Colonic mucosa (tissue), 4 donors: ENCODE measurements at regions not wholly inside any gene's neighbourhood (a gene's known extent, or its start where the extent isn't known, plus 50 kb on each side); places are given as distances from the start of the nearest gene placed in this dataset.

Experiments
- DNase-seq: peaks from one replicate; pipeline ENCODE4 v3.0.0-alpha.2; 2020
- H3K27ac ChIP-seq: fragments of 200-600 bp; one replicate; pipeline ENCODE4 v1.8.0; 2021
- H3K27me3 ChIP-seq: fragments of 200-600 bp; one replicate; pipeline ENCODE4 v1.8.0; 2021
- H3K36me3 ChIP-seq: fragments of 200-600 bp; one replicate; pipeline ENCODE4 v1.8.0; 2021
- H3K4me1 ChIP-seq: fragments of 200-600 bp; one replicate; pipeline ENCODE4 v1.8.0; 2021; ENCODE audit warnings: mild to moderate bottlenecking
- H3K4me3 ChIP-seq: fragments of 200-600 bp; one replicate; pipeline ENCODE4 v1.8.0; 2021
- H3K9ac ChIP-seq, 2 donors: one replicate each; pipeline ENCODE4 v1.7.0; 2013; ENCODE audit warnings: control low read depth in 2 of 2, low read depth in 2 of 2, low read length in 2 of 2
- H3K9me3 ChIP-seq: fragments of 200-600 bp; one replicate; pipeline ENCODE4 v1.8.0; 2021
- intact Hi-C: fragments of 100-400 bp; cut with DNase I; formaldehyde crosslinking; loops from one replicate; pipeline ENCODE4 v1.14.1; 2022
- TF ChIP-seq, protein P1 (sequence below): fragments of 200-600 bp; IDR thresholded peaks from one replicate; pipeline ENCODE4 v1.8.0; 2022; ENCODE audit warnings: antibody characterized with exemption, mild to moderate bottlenecking
- donor health status: healthy.
- donor health status: DM: no; HTN: no; CAD: no.
- donor health status: DM: no; HTN: no; CAD: no.

DNA sequence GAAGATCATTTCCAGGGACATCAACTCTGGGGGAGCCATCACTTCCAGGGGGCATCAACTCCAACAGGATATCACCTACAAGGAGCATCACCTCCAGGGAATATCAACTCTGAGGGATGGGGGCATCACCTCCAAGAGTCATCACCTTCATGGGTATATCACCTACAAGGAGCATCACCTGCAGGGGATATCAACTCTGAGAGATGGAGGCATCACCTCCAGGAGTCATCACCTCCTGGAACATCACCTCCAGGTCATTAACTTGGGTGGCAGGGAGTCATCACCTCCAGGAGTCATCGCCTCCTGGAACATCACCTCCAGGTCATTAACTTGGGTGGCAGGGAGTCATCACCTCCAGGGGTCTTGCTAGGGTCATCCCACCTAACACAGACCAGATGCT lies 167.6 kb downstream of the NDUFA10 start:
- Histone ChIP-seq H3K4me3 (no peak overlapping the region), H3K27ac (no peak overlapping the region), H3K9ac (no peak overlapping the region), H3K9me3 (no peaks in the 10 kb centered on the region), H3K36me3 (no peaks in the 10 kb centered on the region), H3K4me1 (no peaks in the 10 kb centered on the region), H3K27me3 (no peaks in the 10 kb centered on the region)
- no peak for DNase-seq
- TF ChIP-seq, protein P1, sequence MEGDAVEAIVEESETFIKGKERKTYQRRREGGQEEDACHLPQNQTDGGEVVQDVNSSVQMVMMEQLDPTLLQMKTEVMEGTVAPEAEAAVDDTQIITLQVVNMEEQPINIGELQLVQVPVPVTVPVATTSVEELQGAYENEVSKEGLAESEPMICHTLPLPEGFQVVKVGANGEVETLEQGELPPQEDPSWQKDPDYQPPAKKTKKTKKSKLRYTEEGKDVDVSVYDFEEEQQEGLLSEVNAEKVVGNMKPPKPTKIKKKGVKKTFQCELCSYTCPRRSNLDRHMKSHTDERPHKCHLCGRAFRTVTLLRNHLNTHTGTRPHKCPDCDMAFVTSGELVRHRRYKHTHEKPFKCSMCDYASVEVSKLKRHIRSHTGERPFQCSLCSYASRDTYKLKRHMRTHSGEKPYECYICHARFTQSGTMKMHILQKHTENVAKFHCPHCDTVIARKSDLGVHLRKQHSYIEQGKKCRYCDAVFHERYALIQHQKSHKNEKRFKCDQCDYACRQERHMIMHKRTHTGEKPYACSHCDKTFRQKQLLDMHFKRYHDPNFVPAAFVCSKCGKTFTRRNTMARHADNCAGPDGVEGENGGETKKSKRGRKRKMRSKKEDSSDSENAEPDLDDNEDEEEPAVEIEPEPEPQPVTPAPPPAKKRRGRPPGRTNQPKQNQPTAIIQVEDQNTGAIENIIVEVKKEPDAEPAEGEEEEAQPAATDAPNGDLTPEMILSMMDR: no peak
- intact Hi-C loops: no loop called here

DNA sequence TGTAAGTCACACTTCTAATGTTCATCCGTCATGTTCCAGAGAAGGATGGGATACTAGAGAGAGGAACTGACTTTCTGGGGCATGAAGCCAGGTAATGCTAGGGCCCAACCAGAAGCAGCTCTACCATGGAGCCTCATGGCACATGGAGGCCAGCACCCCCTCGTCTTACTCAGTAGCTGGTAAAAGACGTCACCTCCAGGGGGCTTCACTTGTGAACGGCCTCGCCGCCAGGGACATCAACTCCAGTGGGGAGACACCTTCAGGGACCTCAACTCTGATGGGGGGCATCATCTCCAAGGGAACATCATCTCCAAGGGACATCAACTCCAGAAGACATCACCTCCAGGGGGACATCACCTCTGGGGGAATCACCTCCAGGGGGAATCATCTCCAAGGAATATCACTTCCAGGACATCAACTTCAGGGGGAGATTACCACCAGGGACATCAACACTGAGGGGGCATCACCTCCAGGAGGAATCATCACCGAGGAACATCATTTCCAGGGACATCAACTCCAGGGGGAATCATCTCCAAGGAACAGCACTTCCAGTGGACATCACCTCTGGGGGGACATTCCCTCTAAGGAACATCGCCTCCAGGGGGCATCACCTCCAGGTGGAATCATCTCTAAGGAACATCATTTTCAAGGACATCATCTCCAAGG lies 168.4 kb downstream of the NDUFA10 start:
- H3K27ac ChIP-seq: no peak overlapping the region
- intact Hi-C loops: no loop called here

DNA sequence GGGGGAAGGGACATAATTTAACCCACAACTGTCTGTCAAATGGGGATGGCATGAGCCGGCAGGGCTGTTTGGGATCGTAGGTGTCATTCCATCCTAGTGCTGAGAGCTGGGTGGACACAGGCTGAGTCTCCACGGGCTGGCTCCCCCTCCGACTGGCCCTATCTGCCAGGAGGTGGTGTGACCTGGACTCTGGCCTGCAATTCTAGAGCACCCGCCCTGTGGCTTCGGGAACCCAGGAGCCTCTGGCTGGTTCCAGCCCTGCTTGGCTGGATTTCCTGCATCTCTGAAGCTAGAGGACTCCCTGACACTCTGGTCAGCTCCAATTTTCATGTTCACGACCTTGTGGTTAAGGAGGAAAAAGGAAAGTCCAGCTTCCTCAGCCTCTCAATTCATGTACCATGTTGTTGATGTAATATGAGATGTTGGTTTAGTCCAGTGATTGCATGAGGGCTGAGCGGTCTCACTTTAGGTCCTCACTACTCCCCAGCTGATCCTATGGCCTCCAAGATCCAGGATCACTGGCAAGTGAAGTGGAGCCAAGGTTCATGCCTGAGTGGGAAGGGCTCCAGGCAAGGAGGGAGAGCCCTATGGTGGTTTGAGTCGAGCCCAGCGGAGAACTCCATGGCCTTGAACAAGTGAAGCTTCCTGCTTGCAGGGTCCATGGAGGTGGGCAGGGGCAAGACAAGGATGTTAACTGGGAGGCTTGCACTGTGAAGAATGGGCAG lies 169.1 kb downstream of the NDUFA10 start:
- Histone ChIP-seq H3K36me3 (no peaks in the 10 kb centered on the region), H3K9ac (no peak overlapping the region), H3K27ac (no peak overlapping the region), H3K4me1 (no peaks in the 10 kb centered on the region), H3K4me3 (no peak overlapping the region), H3K27me3 (no peaks in the 10 kb centered on the region), H3K9me3 (no peaks in the 10 kb centered on the region)
- TF ChIP-seq, protein P1: no peak
- peak; percentile 15 for DNase-seq
- intact Hi-C loops: no loop called here

More for the DNA sequence above, 168.4 kb downstream of the NDUFA10 start:
- TF ChIP-seq, protein P1: no peak
- H3K4me1 ChIP-seq: no peaks in the 10 kb centered on the region
- peak; percentile 3 for DNase-seq
- H3K9ac ChIP-seq: no peak overlapping the region
- no peaks in the 10 kb centered on the region for H3K27me3 ChIP-seq
- no peaks in the 10 kb centered on the region for H3K9me3 ChIP-seq
- no peak overlapping the region for H3K4me3 ChIP-seq
- H3K36me3 ChIP-seq: no peaks in the 10 kb centered on the region

DNA sequence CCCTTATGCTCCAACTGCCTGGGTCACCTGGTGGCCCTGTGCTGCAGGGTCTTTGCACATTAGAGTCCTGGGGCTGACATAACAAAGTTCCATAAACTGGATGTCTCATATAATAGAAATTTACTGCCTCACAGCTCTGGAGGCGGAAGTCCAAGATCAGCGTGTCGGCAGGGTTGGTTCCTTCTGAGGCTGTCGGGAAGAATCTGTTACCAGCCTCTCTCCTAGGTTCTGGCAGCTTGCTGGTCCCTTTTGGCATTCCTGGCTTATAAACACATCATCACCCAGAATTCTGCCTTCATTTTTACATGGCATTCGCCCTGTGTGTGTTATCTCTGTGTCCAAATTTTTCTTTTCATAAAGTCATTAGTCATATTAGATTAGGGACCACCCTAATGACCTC lies 170.5 kb downstream of the NDUFA10 start:
- intact Hi-C loops: no loop called here
- Histone ChIP-seq H3K4me1 (no peaks in the 10 kb centered on the region), H3K9me3 (no peaks in the 10 kb centered on the region), H3K9ac (no peak overlapping the region), H3K4me3 (no peak overlapping the region), H3K36me3 (no peaks in the 10 kb centered on the region), H3K27me3 (no peaks in the 10 kb centered on the region), H3K27ac (no peak overlapping the region)
- DNase-seq: peak; percentile 9
- TF ChIP-seq, protein P1: no peak

DNA sequence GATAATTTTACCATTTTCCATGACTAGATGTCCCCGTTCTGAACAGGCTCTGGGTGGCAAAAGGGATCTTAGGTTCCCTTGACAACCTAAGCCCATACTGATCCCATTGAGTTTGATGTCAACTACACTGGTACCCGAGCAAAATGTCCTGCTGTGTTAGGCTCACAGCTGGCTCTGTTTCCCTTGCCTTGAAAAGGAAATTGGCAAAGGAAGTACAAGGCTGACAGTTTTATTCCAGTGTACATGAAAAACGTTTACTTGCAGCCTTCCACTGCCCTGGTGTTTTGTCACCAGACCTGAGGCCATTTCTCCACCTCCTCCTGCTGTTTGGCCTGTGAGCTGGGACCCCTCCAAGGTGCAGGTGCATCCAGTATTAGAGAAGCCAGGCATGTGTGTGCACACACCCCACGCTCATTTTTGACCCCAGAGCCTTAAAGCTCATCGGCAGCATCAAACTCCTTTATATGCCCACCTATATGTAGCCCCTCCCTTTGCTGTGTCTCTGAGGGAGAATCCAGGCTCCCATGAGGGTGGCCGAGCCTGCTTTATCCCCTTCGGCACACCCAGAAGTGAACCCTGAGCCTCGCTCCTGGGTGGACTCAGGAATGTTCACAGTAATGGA lies 171.3 kb downstream of the NDUFA10 start:
- Histone ChIP-seq H3K27ac (no peak overlapping the region), H3K4me1 (no peaks in the 10 kb centered on the region), H3K9me3 (no peaks in the 10 kb centered on the region), H3K9ac (no peak overlapping the region), H3K27me3 (no peaks in the 10 kb centered on the region), H3K4me3 (no peak overlapping the region), H3K36me3 (no peaks in the 10 kb centered on the region)
- no peak for DNase-seq
- TF ChIP-seq, protein P1: no peak
- intact Hi-C loops: no loop called here
